Lower leg skin (tissue), 3 donors: ENCODE measurements at regions not wholly inside any gene's neighbourhood (a gene's known extent, or its start where the extent isn't known, plus 50 kb on each side); places are given as distances from the start of the nearest gene placed in this dataset.

ENCODE experiments used
- POLR2A ChIP-seq, 2 donors: fragments of 450-650 bp; IDR thresholded peaks; one replicate each; pipeline ENCODE4 v1.6.1; 2016 to 2017; ENCODE audit warnings: antibody characterized with exemption in 2 of 2, mild to moderate bottlenecking in 1 of 2, moderate library complexity in 1 of 2
- TF ChIP-seq, protein P1 (sequence below), 3 donors: fragments of 450-650 bp; IDR thresholded peaks; one replicate each; pipeline ENCODE4 v1.5.1; 2016; ENCODE audit warnings: antibody characterized with exemption in 3 of 3, mild to moderate bottlenecking in 3 of 3, moderate library complexity in 2 of 3

GRCh38 chr11:29352273-29352795 lies 664.5 kb downstream of the KCNA4 start:
- TF ChIP-seq, protein P1, sequence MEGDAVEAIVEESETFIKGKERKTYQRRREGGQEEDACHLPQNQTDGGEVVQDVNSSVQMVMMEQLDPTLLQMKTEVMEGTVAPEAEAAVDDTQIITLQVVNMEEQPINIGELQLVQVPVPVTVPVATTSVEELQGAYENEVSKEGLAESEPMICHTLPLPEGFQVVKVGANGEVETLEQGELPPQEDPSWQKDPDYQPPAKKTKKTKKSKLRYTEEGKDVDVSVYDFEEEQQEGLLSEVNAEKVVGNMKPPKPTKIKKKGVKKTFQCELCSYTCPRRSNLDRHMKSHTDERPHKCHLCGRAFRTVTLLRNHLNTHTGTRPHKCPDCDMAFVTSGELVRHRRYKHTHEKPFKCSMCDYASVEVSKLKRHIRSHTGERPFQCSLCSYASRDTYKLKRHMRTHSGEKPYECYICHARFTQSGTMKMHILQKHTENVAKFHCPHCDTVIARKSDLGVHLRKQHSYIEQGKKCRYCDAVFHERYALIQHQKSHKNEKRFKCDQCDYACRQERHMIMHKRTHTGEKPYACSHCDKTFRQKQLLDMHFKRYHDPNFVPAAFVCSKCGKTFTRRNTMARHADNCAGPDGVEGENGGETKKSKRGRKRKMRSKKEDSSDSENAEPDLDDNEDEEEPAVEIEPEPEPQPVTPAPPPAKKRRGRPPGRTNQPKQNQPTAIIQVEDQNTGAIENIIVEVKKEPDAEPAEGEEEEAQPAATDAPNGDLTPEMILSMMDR (IDR thresholded peaks at IDR 0.05), result no peak
- TF ChIP-seq POLR2A (IDR thresholded peaks at IDR 0.05), result no peak
